ENCODE measurements at regions not wholly inside any gene's neighbourhood (a gene's known extent, or its start where the extent isn't known, plus 50 kb on each side); places are given as distances from the start of the nearest gene placed in this dataset.

GRCh38 chr14:89575386-89576061, 158.5 kb upstream of the FOXN3 start:
- TF ChIP-seq, protein P1, sequence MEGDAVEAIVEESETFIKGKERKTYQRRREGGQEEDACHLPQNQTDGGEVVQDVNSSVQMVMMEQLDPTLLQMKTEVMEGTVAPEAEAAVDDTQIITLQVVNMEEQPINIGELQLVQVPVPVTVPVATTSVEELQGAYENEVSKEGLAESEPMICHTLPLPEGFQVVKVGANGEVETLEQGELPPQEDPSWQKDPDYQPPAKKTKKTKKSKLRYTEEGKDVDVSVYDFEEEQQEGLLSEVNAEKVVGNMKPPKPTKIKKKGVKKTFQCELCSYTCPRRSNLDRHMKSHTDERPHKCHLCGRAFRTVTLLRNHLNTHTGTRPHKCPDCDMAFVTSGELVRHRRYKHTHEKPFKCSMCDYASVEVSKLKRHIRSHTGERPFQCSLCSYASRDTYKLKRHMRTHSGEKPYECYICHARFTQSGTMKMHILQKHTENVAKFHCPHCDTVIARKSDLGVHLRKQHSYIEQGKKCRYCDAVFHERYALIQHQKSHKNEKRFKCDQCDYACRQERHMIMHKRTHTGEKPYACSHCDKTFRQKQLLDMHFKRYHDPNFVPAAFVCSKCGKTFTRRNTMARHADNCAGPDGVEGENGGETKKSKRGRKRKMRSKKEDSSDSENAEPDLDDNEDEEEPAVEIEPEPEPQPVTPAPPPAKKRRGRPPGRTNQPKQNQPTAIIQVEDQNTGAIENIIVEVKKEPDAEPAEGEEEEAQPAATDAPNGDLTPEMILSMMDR (IDR thresholded peaks at IDR 0.05): no peak
- no peak for TF ChIP-seq POLR2A (IDR thresholded peaks at IDR 0.05)
- no peaks in the 10 kb centered on the region for H3K27me3 ChIP-seq
- H3K27ac ChIP-seq: no peak overlapping the region
- DNase-seq: no peak
- no peaks in the 10 kb centered on the region for H3K4me1 ChIP-seq
- no peaks in the 10 kb centered on the region for H3K9me3 ChIP-seq
- H3K36me3 ChIP-seq (ENCODE audit: low read depth, missing control alignments): no peaks in the 10 kb centered on the region
- no peak overlapping the region for H3K4me3 ChIP-seq
- 85 to 90% methylated on average over 17 of the region's 17 CpGs for WGBS, 2 donors
- intact Hi-C loops (cut with DNase I; ENCODE audit: low total_unique reads): no loop called here

DNA sequence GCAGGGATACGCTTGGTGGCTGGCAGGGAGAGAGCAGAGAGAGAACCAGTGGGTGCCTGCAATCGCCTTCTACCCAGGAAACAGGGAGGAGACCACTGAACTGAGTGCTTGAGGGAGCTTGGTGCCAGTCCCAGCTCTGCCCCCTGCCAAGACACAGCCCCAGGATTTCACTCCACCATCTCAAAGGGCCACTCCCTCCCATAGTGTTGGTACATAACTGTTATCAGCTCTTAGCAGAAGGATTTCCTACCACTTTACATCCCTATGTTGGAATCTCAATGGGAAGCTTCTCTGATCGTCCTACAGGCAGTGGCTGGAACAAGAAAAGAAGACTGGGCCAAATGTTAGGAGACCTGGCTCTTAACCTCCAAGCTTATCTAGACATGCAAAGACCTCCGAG, 157.4 kb upstream of the FOXN3 start:
- H3K27ac ChIP-seq: no peak overlapping the region
- TF ChIP-seq, protein P1 (IDR thresholded peaks at IDR 0.05): no peak
- no peak for TF ChIP-seq POLR2A (IDR thresholded peaks at IDR 0.05)
- intact Hi-C loops (cut with DNase I; ENCODE audit: low total_unique reads): no loop called here
- no peaks in the 10 kb centered on the region for H3K36me3 ChIP-seq (ENCODE audit: low read depth, missing control alignments)
- H3K4me1 ChIP-seq: no peaks in the 10 kb centered on the region
- no peaks in the 10 kb centered on the region for H3K9me3 ChIP-seq
- 83 to 86% methylated on average over 4 of the region's 4 CpGs for WGBS, 2 donors
- DNase-seq: no peak
- H3K27me3 ChIP-seq: no peaks in the 10 kb centered on the region
- no peak overlapping the region for H3K4me3 ChIP-seq

DNA sequence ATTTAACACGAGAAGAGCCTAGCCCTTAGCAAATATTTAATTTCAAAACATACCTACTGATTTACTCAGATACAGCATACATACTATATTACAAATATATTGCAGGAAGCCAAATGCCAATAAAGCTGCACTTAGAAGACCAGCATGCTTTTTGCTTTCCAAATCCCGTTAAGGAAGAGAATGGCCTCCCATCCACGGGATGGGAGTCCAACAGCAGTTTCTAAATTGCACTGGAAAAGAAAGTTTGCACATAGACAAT, 156.3 kb upstream of the FOXN3 start:
- H3K27me3 ChIP-seq: no peaks in the 10 kb centered on the region
- H3K27ac ChIP-seq: no peak overlapping the region
- intact Hi-C loops (cut with DNase I; ENCODE audit: low total_unique reads): no loop called here
- WGBS, 2 donors: 81 to 93% methylated on average over 3 of the region's 3 CpGs
- no peaks in the 10 kb centered on the region for H3K4me1 ChIP-seq
- no peak overlapping the region for H3K4me3 ChIP-seq
- TF ChIP-seq, protein P1 (IDR thresholded peaks at IDR 0.05): no peak
- TF ChIP-seq POLR2A (IDR thresholded peaks at IDR 0.05): no peak
- no peaks in the 10 kb centered on the region for H3K36me3 ChIP-seq (ENCODE audit: low read depth, missing control alignments)
- DNase-seq: no peak
- no peaks in the 10 kb centered on the region for H3K9me3 ChIP-seq

DNA sequence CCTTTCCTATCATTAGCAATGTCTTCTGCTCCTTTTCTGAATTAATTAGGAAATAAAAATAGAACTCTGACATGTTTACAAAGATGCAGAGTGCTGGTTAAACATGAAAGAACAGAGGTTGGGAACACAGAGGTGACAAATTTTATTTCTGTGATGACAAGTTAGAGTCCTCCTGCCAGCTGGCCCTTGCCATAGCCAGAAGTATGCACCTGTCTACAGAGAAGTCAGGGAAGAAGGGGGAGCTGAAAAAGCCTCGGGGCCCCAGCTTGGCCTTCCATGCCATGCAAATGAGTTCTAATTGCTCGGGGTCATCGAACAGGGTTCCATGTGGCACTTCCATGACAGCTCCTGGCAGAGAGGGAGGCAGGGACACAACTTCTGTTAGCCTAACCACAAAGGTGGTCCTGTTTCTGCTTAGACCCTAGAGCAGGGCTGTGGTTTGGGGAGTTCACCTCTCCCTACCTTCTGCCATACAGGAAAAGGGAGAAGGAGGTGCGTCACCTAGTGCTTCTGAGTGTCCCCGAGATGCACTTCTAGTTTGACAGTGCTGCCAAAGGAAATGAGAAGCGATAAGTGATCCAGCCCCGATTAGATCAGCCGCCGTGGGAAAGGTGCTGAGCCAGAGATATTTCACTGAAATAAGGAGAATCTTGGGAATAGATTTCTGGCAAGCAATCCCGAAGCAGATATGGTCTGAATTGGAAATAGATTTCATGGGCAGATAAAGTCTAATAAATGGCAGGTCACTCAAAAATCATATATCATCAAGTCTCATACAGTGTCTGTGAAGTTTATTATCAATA, 155.8 kb upstream of the FOXN3 start:
- no peak for DNase-seq
- Histone ChIP-seq H3K9me3 (no peaks in the 10 kb centered on the region), H3K4me1 (no peaks in the 10 kb centered on the region), H3K27me3 (no peaks in the 10 kb centered on the region), H3K27ac (no peak overlapping the region), H3K36me3 (ENCODE audit: low read depth, missing control alignments) (no peaks in the 10 kb centered on the region), H3K4me3 (no peak overlapping the region)
- 88 to 91% methylated on average over 10 of the region's 10 CpGs for WGBS, 2 donors
- intact Hi-C loops (cut with DNase I; ENCODE audit: low total_unique reads): no loop called here
- TF ChIP-seq, protein P1 (IDR thresholded peaks at IDR 0.05): no peak
- no peak for TF ChIP-seq POLR2A (IDR thresholded peaks at IDR 0.05)

DNA sequence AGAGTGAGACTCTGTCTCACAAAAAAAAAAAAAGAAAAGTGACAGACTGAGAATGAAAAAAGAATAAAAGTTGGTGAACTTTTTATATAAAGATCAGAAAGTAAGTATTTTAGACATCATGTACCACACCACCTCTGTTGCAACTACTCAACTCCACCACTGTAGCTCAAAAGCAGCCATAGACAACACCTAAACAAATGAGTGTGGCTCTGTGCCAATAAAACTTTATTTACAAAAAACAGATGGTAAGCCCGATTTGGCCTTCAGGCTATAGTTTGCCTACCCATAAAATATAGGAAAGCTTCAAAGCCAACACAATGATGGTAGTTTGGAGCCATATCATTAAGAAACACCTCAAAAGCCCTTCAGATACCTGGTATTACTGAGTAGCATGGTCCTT, 154.5 kb upstream of the FOXN3 start:
- H3K27me3 ChIP-seq: no peaks in the 10 kb centered on the region
- H3K4me1 ChIP-seq: no peaks in the 10 kb centered on the region
- intact Hi-C loops (cut with DNase I; ENCODE audit: low total_unique reads): no loop called here
- DNase-seq: no peak
- no peak for TF ChIP-seq POLR2A (IDR thresholded peaks at IDR 0.05)
- TF ChIP-seq, protein P1 (IDR thresholded peaks at IDR 0.05): no peak
- no peaks in the 10 kb centered on the region for H3K36me3 ChIP-seq (ENCODE audit: low read depth, missing control alignments)
- 89 to 95% methylated on average over 1 of the region's 1 CpG for WGBS, 2 donors
- H3K4me3 ChIP-seq: no peak overlapping the region
- H3K9me3 ChIP-seq: no peaks in the 10 kb centered on the region
- H3K27ac ChIP-seq: no peak overlapping the region
